ENCODE measurements at regions not wholly inside any gene's neighbourhood (a gene's known extent, or its start where the extent isn't known, plus 50 kb on each side); places are given as distances from the start of the nearest gene placed in this dataset.

GRCh38 chr11:113634940-113635575 is 71.0 kb downstream of the TMPRSS5 start:
- DNase-seq (ENCODE audit: low spot score) = no peak

- DNase-seq (ENCODE audit: low spot score) = no peak
These were observed 73.1 kb downstream of the TMPRSS5 start for GRCh38 chr11:113632981-113633380.

GRCh38 chr11:113629562-113629961 is 76.5 kb downstream of the TMPRSS5 start:
- no peak for DNase-seq (ENCODE audit: low spot score)

GRCh38 chr11:113628912-113629311 is 77.2 kb downstream of the TMPRSS5 start:
- DNase-seq (ENCODE audit: low spot score) = no peak

DNA sequence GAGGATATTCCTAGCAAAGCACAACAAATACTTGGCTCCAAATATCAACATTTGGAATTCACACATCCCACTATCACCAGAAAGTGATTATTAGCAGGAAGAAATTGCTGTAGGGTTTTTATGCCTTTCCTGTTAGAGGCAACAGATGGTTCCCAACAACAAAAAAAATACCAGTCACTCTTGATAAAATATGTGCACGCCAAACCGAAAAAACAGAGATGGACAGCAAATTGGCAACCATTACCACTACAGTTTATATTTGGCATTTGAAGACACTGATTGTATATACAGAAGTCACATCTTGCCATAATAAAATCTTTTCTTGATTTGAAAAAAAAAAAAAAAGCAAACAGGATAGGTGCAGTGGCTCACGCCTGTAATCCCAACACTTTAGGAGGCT is 78.2 kb downstream of the TMPRSS5 start:
- no peak for DNase-seq (ENCODE audit: low spot score)

- no peak for DNase-seq (ENCODE audit: low spot score)
These were observed 78.8 kb downstream of the TMPRSS5 start for GRCh38 chr11:113627297-113627696.

DNA sequence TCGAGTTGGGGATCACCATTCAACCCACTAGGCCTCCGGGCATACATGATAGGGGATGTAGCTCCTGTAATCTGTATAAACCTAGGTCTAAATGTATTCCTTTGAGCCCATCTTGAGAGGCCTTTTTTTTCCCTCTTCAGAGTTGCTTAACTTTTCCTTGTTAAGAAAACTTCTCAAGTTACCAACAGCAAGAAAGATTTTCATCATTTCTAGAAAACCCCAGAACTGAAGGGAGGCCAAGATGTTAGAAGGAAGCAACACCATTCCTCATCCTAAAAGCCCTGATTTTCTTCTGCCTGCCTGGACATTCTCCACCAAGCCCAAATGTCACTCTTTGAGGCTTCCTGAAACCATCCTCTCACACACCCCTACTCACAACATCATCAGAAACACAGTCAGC is 79.4 kb downstream of the TMPRSS5 start:
- no peak for DNase-seq (ENCODE audit: low spot score)

DNA sequence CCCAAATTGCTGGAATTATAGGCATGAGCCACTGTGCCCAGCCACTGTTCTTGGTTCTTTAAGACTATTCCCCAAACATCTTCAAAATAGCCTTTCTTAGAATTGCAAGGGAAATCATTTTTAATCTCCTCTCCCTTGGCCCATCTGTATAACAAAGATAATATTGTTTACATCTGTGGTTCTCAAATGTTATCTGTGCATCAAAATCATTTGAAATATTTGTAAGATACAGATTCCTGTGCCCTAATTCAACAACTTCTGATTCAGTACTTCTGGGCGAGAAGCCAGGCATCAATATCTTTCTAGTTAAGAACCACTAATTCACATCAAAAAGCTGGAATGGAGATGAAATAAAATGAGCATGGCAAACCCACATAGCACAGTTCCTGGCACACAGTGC is 83.0 kb downstream of the TMPRSS5 start:
- no peak for DNase-seq (ENCODE audit: low spot score)

DNA sequence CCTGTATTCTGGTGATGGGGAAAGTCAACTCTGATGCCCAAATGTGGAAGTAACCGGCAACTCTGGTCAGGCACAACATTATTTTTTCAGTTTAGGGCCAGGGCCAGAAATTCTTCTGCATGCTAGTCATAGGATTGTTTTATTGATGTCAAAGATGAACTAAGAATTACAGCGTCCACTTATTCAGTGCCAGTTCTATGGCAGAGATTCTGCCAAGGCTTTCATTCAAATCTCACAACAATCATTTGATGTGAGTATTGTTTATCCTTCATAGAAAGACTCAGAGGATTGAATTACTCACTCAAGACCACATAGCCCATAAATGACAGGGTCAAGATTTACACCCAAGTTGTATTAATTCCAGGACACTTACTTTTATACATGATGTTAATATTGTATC is 87.7 kb downstream of the TMPRSS5 start:
- no peak for DNase-seq (ENCODE audit: low spot score)

DNA sequence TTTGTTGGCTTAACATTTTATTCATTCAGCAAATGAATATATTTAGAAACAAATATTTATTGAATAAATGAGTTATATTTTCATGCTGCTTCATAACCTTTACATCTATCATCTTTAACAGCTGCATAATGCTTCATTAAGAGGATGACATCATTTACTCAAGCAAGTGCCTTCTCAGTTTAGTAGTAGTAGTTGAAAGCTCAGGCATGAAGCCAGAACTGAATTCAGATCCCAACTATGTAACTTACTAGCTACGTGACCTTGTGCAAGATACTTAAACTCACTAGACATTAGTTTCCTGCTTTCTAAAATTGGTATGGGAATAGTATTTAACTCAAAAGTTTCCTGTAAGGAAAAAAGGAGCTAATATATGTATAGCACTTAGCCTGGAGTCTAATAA is 90.3 kb downstream of the TMPRSS5 start:
- no peak for DNase-seq (ENCODE audit: low spot score)

GRCh38 chr11:113615098-113615497 is 91.0 kb downstream of the TMPRSS5 start:
- DNase-seq (ENCODE audit: low spot score) = no peak

DNA sequence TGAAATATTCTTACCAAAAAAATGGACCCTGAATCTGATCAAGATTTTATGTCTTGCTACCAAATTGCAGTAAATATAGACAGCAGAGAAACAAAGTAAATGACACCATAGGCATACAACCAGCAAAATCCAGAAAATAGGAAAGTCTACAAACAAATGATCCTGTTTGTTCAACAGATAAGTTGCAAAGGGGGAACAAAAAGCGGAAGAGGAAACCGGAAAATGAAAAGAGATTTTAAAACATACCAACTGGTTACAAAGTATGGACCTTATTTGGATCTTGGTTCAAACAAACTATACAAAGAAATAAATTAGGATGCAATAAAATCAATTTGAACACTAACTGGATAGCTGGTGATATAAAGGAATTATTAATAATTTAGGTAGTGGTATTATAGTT is 92.0 kb downstream of the TMPRSS5 start:
- DNase-seq (ENCODE audit: low spot score) = no peak

DNA sequence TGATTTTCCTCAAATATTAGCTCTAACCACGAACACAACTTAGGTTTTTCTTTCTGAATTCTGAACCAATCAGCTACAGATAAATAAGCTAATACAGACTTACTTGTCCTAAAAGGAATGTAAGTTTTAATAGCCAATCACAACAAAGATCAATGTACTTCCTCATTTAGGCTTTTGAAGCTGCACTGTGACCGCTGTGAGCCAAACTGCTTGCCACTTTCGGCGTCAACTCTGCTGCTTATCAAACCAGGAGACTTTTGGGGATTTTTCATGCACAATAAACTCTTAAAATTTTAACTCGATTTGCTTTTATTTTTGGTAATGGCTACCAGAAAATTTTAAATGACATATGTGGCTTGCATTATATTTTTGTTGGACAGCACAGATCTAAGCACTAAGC is 92.5 kb downstream of the TMPRSS5 start:
- DNase-seq (ENCODE audit: low spot score) = no peak

- DNase-seq (ENCODE audit: low spot score) = no peak
These were observed 101.9 kb downstream of the TMPRSS5 start for GRCh38 chr11:113604186-113604585.

DNA sequence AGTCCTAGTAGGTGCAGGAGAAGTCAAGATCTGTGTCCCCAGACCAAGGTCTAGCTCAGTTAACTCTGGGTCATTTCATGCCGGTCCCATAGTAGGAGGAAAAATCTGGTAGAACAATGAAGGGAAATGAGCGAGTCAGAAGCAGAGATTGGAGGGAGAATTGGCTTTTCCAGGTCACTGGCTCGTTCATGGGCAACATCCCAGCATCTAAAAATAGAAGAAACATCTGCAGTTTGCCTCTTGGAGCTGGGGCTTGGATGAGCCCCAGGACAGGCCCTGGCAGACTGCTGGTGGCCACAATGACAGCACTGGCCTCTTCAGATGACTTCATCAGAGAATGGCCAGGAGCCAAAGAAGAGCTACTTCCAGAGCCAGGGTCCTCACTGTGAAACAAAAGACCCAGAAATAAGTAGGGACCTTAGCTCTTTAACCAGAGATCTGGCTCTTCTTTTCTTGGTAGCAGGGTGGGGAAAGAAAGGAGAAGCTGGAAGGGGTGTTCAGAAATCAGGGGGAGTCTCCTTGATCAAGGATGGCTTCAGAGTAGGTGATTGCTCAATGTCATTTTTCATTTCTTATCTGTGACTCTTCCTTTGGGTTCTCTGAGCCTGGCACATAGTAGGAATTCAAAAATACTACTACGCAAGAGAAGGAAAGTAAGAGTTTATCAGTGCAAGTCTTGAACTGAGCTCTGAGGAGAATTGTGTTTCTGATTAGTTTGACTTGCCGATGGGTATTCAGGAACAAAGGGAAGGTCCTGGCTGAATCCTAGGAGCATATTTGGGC is 102.6 kb downstream of the TMPRSS5 start:
- DNase-seq (ENCODE audit: low spot score) = no peak

DNA sequence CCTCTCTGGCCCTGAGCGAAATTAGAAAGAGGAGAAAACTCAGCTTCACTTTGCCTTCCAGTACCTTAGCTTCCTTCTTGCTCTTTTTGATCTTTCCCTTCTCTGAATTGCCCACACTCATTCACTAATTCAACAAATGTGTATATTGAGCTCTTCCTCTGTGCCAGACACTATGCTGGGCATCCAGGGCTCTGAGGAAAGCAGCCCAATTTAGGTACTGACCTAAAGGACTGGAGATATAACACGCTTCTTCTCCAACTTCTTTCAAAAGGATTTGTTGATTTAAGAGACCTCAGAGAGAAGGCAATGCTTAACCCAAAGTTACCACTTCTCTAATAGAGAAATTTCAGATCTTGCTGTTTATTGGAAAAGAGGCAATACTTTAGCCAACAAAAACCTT is 103.6 kb downstream of the TMPRSS5 start:
- DNase-seq (ENCODE audit: low spot score) = no peak

DNA sequence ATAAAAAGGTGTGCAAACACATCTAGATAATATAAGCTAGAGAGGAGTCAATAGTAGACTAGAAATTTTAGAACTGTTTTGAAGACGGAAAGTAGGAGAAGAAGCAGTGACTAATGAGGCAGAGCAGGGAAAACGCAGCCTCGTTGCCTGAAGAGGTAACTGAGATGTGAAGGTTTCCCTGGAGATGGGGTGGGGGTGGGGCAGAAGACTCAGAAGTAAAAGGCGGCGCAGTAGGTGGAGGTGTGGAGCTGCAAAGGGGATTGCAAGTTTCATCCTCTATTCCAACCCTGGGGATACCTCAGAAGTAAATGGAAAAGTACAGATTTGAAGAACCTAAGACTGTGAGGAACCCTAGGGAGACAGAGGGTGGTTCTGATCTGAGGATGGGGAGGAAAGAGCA is 109.5 kb downstream of the TMPRSS5 start:
- no peak for DNase-seq (ENCODE audit: low spot score)

DNA sequence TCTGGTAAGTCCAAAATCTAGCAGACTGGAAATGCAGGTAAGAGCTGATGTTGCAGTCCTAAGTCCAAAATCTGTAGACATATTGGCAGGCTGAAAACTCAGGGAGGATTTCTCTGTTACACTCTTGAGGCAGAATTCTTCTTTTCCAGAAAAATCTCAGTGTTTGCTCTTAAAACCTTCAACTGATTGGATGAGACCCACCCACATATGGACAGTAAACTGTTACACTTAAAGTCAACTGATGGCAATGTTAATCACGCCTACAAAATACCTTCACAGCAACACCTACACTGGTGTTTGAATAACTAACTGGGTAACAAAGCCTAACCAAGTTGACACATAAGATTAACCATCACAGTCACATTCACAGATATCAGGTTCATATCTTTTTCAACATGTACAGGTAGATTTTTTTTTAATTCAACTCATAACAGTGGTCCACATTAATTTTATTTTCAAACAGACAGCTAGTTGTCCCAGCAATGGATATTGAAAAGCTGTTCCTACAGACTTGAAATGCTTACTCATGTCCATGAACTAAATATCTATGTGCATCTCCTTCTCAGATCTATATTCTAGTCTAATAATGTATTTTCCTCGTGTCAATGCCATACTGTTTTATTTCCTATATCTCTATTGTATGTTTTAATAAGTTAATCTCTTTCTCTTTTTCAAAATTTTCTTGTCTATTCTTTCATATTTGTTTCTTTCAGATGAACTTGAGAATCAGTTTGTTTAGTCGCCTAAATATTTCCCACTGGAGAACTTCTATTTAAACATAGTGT is 110.1 kb downstream of the TMPRSS5 start:
- DNase-seq (ENCODE audit: low spot score) = no peak

GRCh38 chr11:113593698-113594308 is 112.3 kb downstream of the TMPRSS5 start:
- DNase-seq (ENCODE audit: low spot score) = no peak

DNA sequence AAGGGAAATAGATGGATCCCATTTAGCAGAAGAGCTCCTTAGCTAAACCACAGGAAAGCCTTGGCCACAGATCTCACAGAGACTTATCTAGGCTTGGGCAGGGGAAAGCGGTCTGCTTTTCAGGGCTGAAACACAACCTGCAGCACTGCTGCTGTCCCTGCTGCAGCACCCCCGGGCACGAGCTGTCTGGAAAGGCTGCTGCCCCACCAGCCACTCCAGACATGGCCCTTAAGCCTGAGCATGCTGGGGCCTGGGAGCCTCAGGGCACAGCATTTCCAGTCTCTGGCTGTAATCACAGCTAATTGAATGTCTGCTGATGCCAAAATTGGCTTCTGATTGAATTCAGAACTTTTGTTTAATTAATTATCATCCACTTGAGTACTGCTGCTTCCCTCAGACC is 115.0 kb downstream of the TMPRSS5 start:
- no peak for DNase-seq (ENCODE audit: low spot score)

- no peak for DNase-seq (ENCODE audit: low spot score)
These were observed 112.1 kb upstream of the DRD2 start for GRCh38 chr11:113587308-113587739.

DNA sequence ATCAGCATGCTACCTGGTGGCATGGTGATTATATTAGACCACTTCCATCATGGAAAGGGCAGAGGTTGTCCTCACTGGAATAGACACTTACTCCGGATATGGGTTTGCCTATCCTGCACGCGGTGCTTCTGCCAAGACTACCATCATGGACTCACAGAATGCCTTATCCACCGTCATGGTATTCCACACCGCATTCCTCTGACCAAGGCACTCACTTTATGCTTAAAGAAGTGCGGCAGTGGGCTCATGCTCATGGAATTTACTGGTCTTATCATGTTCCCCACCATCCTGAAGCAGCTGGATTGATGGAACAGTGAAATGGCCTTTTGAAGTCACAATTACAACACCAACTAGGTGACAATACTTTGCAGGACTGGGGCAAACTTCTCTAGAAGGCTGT is 109.2 kb upstream of the DRD2 start:
- DNase-seq (ENCODE audit: low spot score) = no peak

GRCh38 chr11:113581713-113582112 is 106.5 kb upstream of the DRD2 start:
- DNase-seq (ENCODE audit: low spot score) = no peak

Data from ecto neural progenitor cell (in vitro differentiated cells).